Activated naive CD8-positive, alpha-beta T cell treated with anti-CD3 and anti-CD28 coated beads, Interleukin-2, amount 50 U/mL, for 24 hours (primary cell): ENCODE measurements at regions not wholly inside any gene's neighbourhood (a gene's known extent, or its start where the extent isn't known, plus 50 kb on each side); places are given as distances from the start of the nearest gene placed in this dataset.
A peak's percentile ranks its signal among the peaks of the same experiment; 100 is the strongest.

Experiments used
- ATAC-seq: fragments of 150-1000 bp; cut with Tn5 transposase; one replicate; pipeline ENCODE4 v1.10.0; 2021
- DNase-seq: peaks from one replicate; pipeline ENCODE4 v3.0.0; 2021
- H3K27ac Mint-ChIP-seq: one replicate; pipeline ENCODE4 v1.8.0; 2021; ENCODE audit warnings: mild to moderate bottlenecking, mixed read lengths
- H3K27me3 Mint-ChIP-seq: one replicate; pipeline ENCODE4 v1.8.0; 2021; ENCODE audit warnings: mixed read lengths
- H3K36me3 Mint-ChIP-seq: one replicate; pipeline ENCODE4 v1.8.0; 2021; ENCODE audit warnings: low read depth, mixed read lengths
- H3K4me1 Mint-ChIP-seq: one replicate; pipeline ENCODE4 v1.8.0; 2021; ENCODE audit warnings: mixed read lengths
- H3K4me3 Mint-ChIP-seq: one replicate; pipeline ENCODE4 v1.8.0; 2021; ENCODE audit warnings: mild to moderate bottlenecking, moderate library complexity, mixed read lengths
- H3K9me3 Mint-ChIP-seq: one replicate; pipeline ENCODE4 v1.8.0; 2021; ENCODE audit warnings: mixed read lengths

DNA sequence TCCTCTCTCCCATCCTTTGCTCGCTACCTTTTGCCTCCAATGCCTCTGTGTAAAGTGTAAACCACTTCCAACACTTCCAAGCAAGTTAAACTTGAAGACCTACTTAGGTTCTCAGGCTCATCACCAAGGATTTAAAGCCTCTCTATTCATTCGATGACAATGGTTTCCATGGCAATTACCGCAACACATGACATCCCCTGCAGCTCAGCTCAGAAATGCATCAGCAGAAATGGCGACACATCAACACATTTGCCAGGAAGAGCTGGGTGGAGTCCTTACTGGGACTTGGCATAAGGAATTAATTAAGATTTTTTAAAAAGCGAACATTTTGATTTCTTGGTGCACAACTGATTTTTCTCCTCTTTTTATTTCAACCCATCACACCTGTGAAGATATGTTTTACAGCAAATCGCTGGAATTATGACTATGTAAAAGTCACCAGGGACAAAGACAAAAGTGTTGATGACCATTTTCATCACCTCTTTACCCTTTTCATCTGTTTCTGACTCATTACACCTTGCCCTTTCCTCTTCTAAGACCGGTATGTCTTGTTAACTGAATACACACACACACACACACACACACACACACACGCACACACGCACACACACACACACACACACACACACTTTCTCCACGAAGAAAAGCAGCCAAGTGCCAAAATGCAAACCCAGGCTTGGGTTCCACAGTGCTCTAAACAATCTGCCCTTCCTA, 453.4 kb upstream of the CELF2 start:
- Mint-ChIP-seq H3K27me3 (peaks cover 25% of the 10 kb centered on the region), H3K4me1 (no peaks in the 10 kb centered on the region), H3K36me3 (no peaks in the 10 kb centered on the region), H3K27ac (no peak overlapping the region), H3K4me3 (no peak overlapping the region), H3K9me3 (peaks cover 15% of the 10 kb centered on the region)
- DNase-seq (no peak), ATAC-seq (no peak)

DNA sequence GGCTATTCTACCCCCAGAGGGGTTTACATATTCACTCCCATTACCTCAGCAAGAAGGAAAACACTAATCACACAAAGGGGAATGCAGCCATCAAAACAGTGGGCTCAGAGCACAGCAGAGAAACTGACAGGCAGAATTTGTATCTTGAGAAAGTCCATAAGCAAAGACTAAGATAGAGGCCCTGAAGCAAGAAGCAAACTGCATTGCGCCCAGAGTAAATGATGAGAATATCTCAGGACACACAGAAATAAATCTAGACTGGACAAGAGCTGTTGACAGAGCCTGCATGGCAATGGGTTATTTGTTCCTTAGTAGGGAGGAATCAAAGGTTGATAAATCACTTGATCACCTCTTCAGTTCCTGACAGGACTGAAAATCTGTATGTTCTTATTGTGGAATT, 440.7 kb upstream of the CELF2 start:
- ATAC-seq (no peak), DNase-seq (no peak)
- no peak overlapping the region for H3K4me3 Mint-ChIP-seq
- H3K27ac Mint-ChIP-seq = no peak overlapping the region
- H3K27me3 Mint-ChIP-seq = peaks cover 8% of the 10 kb centered on the region
- H3K36me3 Mint-ChIP-seq = no peaks in the 10 kb centered on the region
- H3K4me1 Mint-ChIP-seq = no peaks in the 10 kb centered on the region
- peaks cover 8% of the 10 kb centered on the region for H3K9me3 Mint-ChIP-seq

DNA sequence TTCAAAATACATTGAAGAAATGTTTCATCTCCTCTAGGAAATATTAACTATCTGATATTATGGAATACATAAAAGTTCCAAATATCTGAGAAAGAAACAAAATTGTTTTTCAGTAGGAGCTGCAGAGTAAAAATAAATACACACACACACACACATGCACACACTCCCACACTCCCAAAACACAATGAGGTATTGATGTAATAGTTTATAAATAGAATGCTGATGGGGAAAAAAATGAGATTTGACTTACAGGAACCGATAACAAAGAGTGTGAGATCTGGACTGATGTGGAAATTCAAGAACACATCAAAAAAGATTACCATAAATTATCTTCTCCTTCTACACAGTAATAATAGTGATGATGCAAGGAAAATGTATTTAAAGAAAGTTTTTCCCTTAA, 438.0 kb upstream of the CELF2 start:
- peaks cover 18% of the 10 kb centered on the region for H3K27me3 Mint-ChIP-seq
- H3K9me3 Mint-ChIP-seq = peaks cover 8% of the 10 kb centered on the region
- H3K36me3 Mint-ChIP-seq = no peaks in the 10 kb centered on the region
- H3K4me1 Mint-ChIP-seq = no peaks in the 10 kb centered on the region
- no peak for DNase-seq
- H3K4me3 Mint-ChIP-seq = no peak overlapping the region
- no peak overlapping the region for H3K27ac Mint-ChIP-seq
- ATAC-seq = no peak

DNA sequence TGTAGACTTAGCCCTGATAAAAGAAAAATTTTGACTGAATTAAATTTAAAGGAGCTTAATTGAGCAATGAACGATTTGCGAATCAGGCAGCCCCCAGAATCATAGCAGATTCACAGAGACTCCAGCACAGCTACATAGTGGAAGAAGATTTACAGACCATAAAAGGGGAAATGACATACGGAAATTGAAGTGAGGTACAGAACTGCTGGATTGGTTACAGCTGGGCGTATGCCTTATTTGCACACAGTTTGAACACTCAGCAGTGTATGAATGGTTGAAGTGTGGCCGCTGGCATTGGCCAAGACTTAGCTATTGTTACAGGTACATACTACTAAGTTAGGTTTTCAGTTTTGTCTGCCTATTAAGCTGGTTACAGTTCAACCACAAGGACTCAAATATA, 433.5 kb upstream of the CELF2 start:
- Mint-ChIP-seq H3K36me3 (no peaks in the 10 kb centered on the region), H3K9me3 (no peaks in the 10 kb centered on the region), H3K4me1 (peaks cover 2% of the 10 kb centered on the region), H3K27ac (no peak overlapping the region), H3K27me3 (peaks cover 21% of the 10 kb centered on the region), H3K4me3 (no peak overlapping the region)
- ATAC-seq (no peak), DNase-seq (no peak)

GRCh38 chr10:10587744-10588393, 429.8 kb upstream of the CELF2 start:
- Mint-ChIP-seq H3K27me3 (peaks cover 21% of the 10 kb centered on the region), H3K4me3 (no peak overlapping the region), H3K36me3 (no peaks in the 10 kb centered on the region), H3K27ac (no peak overlapping the region), H3K9me3 (no peaks in the 10 kb centered on the region), H3K4me1 (peaks cover 8% of the 10 kb centered on the region)
- DNase-seq (no peak), ATAC-seq (no peak)

DNA sequence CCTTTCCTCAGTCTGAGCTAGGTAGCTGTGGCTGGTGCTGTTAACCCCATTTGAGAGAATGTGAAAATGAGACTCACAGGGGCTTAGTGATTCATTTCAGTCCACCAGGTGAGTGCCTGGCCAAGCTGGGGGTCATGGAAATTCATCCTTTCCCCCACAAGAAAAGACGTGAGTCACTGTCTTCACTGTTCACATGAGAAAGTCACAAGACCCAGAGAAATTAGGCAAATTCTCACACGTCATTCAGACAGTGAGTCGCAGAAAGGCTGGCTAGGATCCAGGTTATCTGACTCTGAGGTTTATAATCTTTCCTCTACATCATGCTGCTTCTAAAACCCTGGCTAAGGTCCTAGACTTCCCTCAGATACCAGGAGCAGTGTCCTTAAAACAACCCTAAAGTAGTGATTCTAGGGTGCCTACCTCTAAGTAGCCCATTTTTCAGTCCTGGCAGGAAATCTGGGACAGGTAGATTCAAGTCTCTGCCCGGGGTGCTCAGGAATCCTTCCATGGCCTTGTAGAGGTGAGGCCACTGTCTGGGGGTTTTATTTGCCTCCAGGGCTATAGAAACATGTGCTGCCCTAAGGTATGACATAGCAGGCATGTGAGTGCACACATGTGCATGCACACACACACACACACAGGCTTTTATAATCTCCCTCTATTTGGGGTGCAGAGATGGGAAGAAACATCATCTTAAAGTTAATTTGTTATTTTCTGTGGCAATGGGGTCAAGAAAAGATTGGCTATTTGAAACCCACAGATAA, 427.9 kb upstream of the CELF2 start:
- peaks cover 3% of the 10 kb centered on the region for H3K9me3 Mint-ChIP-seq
- DNase-seq (peak; percentile 2), ATAC-seq (peak; percentile 84)
- H3K27ac Mint-ChIP-seq = no peak overlapping the region
- peaks cover 20% of the 10 kb centered on the region for H3K27me3 Mint-ChIP-seq
- H3K4me1 Mint-ChIP-seq = peaks cover 8% of the 10 kb centered on the region
- no peaks in the 10 kb centered on the region for H3K36me3 Mint-ChIP-seq
- no peak overlapping the region for H3K4me3 Mint-ChIP-seq

DNA sequence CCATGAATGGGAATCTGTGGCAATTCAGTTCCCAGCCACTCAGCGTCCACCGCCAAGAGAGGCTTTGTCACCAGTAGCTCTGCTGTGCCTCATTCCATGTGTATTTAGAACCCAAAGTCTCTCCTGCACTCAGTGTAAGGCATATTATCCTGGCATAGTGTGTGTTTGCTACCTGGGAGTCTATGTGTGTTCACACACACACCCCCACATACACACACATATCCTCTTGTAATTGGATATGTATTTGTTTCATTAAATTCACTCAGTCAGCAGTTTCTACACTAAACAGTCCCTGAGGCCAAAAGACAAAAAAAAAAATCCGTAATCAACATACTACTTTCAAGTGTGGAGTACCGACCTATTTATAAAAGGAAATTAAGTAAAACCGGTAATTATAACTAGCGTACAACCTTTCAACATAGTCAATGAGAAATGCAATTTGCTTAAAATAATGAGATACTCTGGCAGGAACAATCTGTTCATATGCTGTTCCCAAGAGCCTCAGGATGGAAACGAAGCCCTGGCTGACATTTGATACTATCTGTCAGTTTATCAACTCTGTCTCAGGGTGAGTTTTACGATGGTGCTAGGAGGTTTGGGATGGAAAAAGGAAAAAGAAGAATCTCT, 425.8 kb upstream of the CELF2 start:
- Mint-ChIP-seq H3K27ac (no peak overlapping the region), H3K36me3 (no peaks in the 10 kb centered on the region), H3K9me3 (peaks cover 3% of the 10 kb centered on the region), H3K4me1 (peaks cover 8% of the 10 kb centered on the region), H3K4me3 (no peak overlapping the region), H3K27me3 (peaks cover 16% of the 10 kb centered on the region)
- DNase-seq (no peak), ATAC-seq (no peak)

DNA sequence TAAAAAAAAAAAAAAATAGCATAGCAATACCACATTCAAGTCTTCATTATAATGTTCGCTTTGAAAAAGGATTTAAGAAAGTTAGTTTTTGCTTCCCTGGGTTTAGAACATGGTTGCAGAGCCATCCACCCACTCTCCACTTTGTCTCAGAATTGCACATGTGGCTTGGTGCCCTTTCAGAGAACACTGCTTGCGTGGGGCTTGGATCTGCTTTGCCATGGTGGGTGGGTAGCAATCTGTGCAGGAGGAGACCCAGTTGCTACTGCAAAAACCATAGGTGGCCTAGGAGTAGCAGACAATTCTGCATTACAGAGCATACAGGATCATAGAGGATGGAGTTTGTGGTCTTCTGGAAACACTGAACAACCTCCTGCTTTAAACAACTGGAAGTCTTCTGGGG, 421.4 kb upstream of the CELF2 start:
- peaks cover 6% of the 10 kb centered on the region for H3K4me1 Mint-ChIP-seq
- H3K4me3 Mint-ChIP-seq = no peak overlapping the region
- no peak for ATAC-seq
- no peaks in the 10 kb centered on the region for H3K36me3 Mint-ChIP-seq
- H3K27ac Mint-ChIP-seq = no peak overlapping the region
- H3K27me3 Mint-ChIP-seq = peaks cover 15% of the 10 kb centered on the region
- peaks cover 3% of the 10 kb centered on the region for H3K9me3 Mint-ChIP-seq
- DNase-seq = no peak

GRCh38 chr10:10598297-10598696, 419.4 kb upstream of the CELF2 start:
- ATAC-seq (no peak), DNase-seq (no peak)
- no peak overlapping the region for H3K27ac Mint-ChIP-seq
- peaks cover 15% of the 10 kb centered on the region for H3K27me3 Mint-ChIP-seq
- peaks cover 3% of the 10 kb centered on the region for H3K9me3 Mint-ChIP-seq
- H3K4me3 Mint-ChIP-seq = no peak overlapping the region
- H3K36me3 Mint-ChIP-seq = no peaks in the 10 kb centered on the region
- peaks cover 4% of the 10 kb centered on the region for H3K4me1 Mint-ChIP-seq

DNA sequence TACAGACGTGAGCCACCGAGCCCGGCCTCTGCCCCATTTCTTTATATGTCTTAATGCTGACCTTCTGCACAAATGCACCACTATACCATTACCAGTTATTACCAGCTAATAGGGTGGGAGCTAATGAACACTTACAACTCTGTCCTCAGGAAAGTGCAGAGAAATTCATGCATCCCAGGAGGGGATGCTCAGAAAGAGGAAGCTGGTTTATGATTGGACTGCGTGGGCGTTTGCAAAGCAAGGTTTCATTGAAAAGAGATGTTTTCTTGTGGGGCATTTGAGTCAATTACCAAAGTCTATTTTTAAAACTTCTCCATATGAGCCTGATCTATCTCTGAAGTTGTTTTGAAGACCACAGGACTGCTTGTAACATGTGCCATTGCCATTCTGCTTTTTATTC, 417.7 kb upstream of the CELF2 start:
- no peaks in the 10 kb centered on the region for H3K9me3 Mint-ChIP-seq
- peaks cover 10% of the 10 kb centered on the region for H3K27me3 Mint-ChIP-seq
- no peaks in the 10 kb centered on the region for H3K36me3 Mint-ChIP-seq
- DNase-seq (no peak), ATAC-seq (no peak)
- H3K4me1 Mint-ChIP-seq = peaks cover 4% of the 10 kb centered on the region
- H3K4me3 Mint-ChIP-seq = no peak overlapping the region
- H3K27ac Mint-ChIP-seq = no peak overlapping the region

- H3K36me3 Mint-ChIP-seq = no peaks in the 10 kb centered on the region
These were observed 412.1 kb upstream of the CELF2 start for GRCh38 chr10:10605551-10606081.

GRCh38 chr10:10609379-10609955, 408.2 kb upstream of the CELF2 start:
- H3K27me3 Mint-ChIP-seq = no peaks in the 10 kb centered on the region
- H3K9me3 Mint-ChIP-seq = no peaks in the 10 kb centered on the region
- no peak overlapping the region for H3K4me3 Mint-ChIP-seq
- no peak overlapping the region for H3K27ac Mint-ChIP-seq
- ATAC-seq (no peak), DNase-seq (no peak)
- no peaks in the 10 kb centered on the region for H3K4me1 Mint-ChIP-seq
- no peaks in the 10 kb centered on the region for H3K36me3 Mint-ChIP-seq

More at GRCh38 chr10:10605551-10606081, 412.1 kb upstream of the CELF2 start:
- ATAC-seq (no peak), DNase-seq (no peak)
- Mint-ChIP-seq H3K27me3 (peaks cover 7% of the 10 kb centered on the region), H3K27ac (no peak overlapping the region), H3K4me3 (no peak overlapping the region), H3K9me3 (no peaks in the 10 kb centered on the region), H3K4me1 (no peaks in the 10 kb centered on the region)

GRCh38 chr10:10610171-10610570, 407.5 kb upstream of the CELF2 start:
- ATAC-seq (no peak), DNase-seq (no peak)
- no peak overlapping the region for H3K4me3 Mint-ChIP-seq
- H3K36me3 Mint-ChIP-seq = no peaks in the 10 kb centered on the region
- no peak overlapping the region for H3K27ac Mint-ChIP-seq
- no peaks in the 10 kb centered on the region for H3K27me3 Mint-ChIP-seq
- H3K4me1 Mint-ChIP-seq = no peaks in the 10 kb centered on the region
- no peaks in the 10 kb centered on the region for H3K9me3 Mint-ChIP-seq

GRCh38 chr10:10612151-10612550, 405.5 kb upstream of the CELF2 start:
- H3K4me1 Mint-ChIP-seq = no peaks in the 10 kb centered on the region
- H3K4me3 Mint-ChIP-seq = no peak overlapping the region
- no peaks in the 10 kb centered on the region for H3K9me3 Mint-ChIP-seq
- no peak overlapping the region for H3K27ac Mint-ChIP-seq
- H3K36me3 Mint-ChIP-seq = no peaks in the 10 kb centered on the region
- DNase-seq (no peak), ATAC-seq (no peak)
- no peaks in the 10 kb centered on the region for H3K27me3 Mint-ChIP-seq
